ENCODE measurements at regions not wholly inside any gene's neighbourhood (a gene's known extent, or its start where the extent isn't known, plus 50 kb on each side); places are given as distances from the start of the nearest gene placed in this dataset.
"Not testable (repeated sequence)": the region's sequence is repeated elsewhere in the genome, so short reads cannot be mapped to it uniquely, and the experiment has no call there.

DNA sequence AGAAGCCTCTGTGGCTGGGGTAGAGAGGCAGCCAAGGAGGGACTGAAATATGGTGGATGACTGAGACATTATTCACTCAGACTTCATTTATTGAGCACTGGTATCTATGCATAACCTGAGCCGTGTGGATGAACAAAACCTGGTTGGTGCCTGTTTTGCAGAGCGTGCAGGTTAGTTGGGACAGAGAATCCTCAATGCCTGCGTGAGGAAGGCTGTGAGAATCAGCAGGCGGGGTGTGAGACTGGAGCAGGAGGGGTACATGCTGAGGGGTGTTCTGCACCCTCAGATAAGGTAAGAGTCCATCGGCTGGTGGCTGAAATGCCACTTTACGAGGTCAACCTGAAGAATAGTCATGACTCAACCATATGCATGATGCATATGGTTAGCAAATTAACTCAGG is 271.6 kb downstream of the MED10 start:
- no peak for DNase-seq

DNA sequence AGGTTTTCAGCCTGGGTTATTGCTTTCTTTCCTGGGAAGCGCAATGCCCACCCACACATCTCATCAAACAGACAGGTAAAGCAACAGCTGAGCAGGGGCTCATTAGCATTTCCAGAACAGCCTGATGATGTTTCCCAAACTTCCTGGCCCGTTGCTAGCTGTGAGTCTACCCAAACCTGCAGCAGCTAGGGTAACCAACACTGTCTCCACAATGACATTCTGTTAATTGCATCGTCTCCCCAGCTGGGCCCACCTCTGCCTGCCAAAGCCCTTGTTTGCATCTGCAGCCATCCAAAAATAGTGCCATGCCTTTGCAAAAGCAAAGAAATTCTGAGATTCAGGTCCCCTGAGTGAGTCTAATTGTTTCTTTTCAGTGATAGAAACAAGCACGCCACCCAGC is 273.0 kb downstream of the MED10 start:
- no peak for DNase-seq

DNA sequence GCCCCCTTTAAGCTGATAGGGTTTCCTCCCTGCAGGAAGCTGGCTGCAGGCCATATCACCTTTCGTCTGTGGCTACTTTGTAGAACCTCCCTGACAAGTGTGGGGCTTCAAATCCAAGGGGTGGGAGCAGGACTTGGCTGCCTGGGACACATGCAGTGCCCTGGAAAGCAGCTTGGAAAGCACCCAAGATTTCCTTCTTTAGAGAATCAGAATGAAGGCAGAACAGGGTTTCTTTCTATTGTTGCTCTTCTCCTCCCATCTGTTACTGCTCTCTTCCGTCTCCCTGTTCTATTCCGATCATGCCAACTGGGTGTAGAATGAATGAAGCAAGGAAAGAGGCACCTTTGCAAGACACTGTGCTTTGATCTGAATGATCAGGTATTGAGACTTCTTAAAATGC is 282.2 kb downstream of the MED10 start:
- DNase-seq = no peak

DNA sequence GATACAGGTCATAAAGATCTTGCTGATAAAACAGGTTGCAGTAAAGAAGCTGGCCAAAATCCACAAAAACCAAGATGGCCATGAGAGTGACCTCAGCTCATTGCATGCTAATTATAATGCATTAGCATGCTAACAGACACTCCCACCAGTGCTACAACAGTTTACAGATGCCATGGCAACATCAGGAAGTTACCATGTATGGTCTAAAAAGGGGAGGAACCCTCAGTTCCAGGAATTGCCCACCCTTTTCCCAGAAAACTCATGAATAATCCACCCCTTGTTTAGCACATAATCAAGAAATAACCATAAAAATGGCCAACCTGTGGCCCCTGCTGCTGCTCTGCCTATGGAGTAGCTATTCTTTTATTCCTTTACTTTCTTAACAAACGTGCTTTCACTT is 284.2 kb downstream of the MED10 start:
- not testable (repeated sequence) for DNase-seq

DNA sequence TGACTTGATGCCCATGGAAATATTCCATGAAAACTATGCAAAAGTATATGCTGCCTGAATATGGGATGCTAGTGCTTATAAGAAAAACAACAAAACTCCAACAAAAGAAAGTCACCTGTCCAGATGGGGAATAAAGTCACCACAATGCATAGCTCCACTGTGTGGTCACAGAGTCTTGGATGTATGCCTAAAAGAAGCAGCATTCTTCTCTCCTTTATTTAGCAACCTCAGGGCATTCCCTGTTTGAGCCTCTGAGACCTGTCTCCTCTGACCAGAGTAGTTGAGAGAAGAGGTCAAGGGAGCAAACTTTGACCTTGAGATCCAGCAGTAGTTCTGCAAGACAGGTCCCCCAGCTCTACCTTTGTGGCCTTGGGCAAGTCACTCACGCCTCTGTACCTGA is 287.5 kb downstream of the MED10 start:
- DNase-seq = no peak

DNA sequence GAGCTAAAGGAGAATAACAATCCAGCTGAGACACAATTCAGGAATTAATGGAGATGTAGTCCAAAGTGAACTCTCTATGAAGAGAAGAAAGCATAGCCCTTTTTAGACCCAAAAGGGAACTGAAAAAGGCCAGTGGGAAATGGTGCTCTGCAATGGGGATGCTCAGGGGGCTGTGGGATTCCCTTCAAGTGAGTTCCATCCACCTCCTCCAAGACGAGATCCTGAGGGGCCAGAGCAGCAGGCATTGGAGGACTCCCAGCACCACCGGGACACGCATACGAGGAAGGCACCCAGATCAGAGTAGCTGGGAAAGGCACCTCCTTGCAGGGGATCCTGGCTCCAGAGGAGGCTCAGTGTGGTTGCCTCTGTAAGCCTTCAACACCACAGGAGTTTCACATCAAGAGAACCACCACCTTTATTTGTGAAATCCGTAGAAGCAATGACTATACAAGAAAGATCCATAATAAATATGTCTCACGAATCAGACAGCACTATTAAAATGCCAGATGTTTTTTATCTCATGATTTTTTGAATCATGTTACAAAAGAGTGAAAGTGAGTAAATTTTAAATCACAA is 288.2 kb downstream of the MED10 start:
- DNase-seq = no peak

DNA sequence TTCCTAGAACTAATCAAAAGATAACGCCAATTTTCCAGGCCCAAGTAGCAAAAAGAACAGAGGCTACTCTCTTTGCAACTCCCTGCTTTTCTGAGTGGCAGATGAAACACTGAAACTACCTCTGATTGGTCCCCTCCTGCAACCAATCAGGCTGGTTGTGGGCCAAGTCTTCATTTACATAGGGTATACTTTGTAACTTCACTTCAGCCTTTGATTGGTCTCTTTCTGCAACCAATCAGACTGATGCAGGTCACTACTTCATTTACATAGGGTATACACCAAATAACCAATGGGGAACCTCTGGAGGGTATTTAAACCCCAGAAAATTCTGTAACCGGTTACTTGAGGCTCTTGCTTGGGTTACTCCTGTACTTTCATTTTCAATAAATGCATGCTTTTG is 289.6 kb downstream of the MED10 start:
- DNase-seq = no peak

DNA sequence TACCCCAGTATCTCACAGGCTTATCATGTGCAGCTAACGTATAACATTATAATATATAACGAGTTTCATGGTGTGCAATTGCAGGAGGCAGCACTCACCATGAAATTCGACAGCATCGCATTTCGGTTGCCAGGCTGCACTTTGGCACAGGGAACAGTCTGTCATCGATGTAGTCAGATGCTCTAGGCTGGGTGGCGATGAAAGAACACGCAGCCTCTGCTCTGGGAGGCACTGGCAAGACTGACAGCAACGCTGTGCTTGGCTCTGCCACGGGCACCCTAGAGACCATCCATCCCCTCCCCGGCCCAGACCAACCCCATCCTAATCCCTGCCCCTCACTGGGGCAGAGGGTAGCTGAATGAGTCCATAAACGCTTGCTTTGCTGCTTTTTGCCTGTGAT is 290.8 kb downstream of the MED10 start:
- DNase-seq = no peak

DNA sequence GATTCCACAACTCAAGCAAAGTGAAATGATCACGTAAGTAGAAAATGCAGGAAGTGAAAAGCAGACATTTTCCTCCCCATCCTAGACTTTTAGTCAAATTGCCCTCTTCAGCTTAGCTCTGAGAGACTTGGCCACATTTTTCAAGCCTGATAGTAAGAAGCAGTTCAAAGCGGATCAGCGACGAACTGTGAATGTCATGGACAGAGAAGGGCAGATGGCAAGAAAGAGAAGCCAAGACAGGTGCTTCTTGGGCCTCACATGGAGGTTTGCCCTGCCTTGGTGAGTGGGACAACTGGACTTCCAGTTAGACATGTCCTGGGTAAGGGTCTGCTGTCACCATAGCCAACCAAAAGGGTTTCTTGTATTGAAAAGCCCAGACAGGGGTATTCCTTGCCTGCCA is 291.5 kb downstream of the MED10 start:
- DNase-seq = no peak

DNA sequence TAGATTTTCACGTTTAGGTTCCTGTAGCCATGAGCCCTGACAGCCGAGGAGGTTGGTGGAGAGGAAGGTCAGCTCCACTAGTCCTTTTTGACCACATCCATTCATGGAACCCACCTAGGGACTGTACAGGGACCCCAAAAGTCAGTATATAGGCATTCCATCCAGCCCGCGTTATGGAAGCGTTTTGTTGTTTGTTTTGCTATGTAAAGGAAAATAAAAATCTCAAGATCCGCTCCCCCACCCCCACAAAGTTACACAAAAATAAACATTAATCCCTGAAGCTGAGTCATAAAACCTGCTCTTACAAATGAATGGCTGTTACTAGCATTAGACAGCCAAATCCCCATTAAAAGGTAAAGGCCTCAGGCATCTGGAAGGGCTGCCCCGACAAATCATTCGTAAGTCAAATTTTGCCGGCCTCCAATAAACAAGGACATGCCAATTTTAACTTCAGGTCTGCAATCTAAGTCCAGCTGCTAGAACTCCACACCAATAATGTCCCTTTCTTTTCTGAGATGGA is 292.9 kb downstream of the MED10 start:
- DNase-seq = no peak

DNA sequence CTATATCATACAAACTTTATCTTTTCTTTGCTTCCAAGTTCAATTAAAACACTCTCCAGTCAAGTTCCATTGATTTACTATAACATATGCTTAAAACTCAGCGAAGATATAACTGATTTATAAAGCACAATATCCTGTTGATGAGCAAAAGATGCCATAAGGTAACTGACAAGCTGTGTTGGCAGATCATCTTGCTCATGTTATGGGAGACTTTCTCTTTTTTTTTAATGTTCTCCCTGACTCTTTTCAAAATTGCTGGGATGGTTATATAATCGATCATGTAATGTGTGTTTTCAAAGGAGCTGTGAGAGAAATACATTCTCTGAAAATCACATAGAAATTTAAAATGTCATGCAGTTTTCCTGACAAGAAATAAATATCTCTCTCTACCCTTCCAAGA is 293.5 kb downstream of the MED10 start:
- DNase-seq = no peak

DNA sequence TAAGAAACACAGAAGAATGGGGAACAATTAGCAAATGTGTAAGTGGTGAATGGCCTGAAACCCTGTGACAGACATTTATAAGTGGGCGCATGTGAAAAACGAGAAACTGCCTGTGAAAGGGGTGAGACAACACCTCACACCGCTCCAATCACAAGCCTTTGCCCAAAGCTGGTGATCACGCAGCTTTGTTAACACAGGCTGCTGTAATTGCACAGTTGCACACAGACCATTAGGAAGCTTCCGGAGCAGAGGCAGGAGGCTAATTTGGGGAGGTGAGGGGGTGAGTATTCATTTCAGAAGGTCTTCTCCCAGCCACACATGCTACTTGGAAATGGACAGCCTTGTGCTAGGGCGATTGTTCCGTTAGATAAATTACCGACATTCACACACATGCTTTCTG is 294.0 kb downstream of the MED10 start:
- DNase-seq = no peak

DNA sequence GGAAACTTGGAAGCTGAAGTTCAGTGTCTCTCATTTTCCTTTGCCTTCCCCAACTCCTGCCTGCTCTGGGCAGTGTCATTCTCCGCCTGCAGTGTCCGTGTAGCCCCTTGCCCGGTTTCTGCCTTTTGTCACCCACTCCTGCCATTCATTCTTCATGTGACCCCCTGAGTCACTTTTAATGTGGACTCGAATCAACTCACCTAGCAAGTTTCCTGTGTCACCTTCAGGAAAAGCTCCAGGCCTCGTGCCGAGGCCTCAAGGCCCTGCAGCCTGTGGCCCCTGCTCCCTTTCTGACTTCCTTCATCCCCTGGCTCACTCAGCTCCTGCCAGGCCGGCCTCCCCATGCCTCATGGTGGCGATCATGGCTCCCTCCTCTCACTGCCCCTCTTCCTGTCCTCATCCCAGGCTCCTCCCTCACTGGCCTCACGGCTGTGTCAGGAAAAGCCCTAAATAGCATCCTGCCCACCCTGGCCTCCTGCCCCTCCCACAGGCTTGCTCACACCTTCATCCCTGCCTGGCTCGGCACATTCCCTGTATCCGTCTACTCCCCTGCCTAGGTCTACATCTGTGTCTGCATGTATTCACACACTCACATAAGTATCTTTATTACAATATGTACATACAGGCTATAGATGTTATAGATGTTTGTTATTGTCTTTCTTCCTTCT is 294.9 kb downstream of the MED10 start:
- no peak for DNase-seq

DNA sequence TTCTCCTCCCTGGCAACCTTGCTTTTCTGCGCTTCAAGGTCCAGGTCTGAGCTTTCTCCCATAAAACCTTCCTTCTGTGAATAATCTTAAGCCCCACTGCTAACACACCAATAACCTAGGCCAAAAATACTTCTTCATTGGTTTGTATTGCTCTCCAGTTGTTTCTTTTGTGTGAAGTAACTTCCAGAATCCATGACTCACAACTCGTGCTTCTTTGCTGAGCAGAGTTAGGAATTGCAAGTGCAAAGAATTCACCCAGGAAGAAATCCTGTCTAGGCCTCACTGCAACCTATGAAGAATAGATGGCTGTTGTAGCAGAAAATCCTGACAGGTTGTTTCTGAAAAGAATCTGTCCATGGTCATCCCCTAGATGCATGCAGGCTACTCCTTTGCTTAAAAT is 295.7 kb downstream of the MED10 start:
- no peak for DNase-seq

DNA sequence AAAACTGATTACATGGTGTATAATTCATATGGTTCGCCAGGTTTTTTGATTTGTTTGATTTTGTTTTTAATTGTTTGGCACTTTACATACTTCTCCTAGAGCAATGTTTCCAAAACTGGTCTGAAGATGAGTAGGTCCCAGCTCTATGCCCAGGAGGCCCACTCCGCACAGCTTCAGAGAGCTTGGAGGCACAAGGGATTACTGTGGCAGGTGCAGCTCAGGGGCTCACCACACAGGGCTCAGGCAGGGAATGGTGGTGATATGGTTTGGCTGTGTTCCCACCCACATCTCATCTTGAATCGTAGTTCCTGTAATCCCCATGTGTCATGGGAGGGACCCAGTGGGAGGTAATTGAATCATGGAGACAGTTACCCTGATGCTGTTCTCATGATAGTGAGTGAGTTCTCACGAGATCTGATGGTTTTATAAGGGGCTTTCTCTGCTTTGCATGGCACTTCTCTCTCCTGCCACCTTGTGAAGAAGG is 296.6 kb downstream of the MED10 start:
- DNase-seq = no peak

DNA sequence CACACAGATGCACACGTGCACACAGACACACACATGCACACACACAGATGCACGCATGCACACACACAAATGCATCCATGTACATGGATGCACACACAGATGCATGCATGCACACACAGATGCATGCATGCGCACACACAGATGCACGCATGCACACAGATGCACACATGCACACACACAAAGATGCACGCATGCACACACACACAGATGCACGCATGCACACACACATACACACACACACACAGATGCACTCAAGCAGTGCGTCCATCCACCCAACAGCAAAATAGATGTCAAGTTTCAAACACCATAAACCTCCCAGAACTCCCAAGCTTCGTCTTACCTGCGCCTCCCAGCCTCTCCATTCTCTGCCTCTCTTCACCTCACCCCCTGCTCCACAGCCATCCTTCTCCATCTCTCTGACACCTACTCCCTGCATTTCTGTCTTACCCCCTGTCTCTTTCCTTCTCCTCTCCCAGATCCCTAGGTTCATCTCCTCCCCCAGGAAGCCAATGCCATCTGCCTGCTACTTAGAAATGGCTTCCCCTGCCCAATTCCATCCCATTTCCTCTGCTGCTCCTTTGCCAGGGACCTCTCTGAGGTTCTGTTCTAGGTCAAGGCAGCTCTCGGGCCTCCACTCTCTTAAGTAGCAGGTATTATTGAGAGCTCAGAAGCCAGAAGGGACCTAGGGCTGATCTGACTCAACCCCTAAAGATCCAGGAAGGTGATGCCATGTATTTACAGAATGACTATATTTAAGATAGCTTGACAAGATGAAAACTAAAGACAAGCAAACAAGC is 297.2 kb downstream of the MED10 start:
- DNase-seq = no peak

DNA sequence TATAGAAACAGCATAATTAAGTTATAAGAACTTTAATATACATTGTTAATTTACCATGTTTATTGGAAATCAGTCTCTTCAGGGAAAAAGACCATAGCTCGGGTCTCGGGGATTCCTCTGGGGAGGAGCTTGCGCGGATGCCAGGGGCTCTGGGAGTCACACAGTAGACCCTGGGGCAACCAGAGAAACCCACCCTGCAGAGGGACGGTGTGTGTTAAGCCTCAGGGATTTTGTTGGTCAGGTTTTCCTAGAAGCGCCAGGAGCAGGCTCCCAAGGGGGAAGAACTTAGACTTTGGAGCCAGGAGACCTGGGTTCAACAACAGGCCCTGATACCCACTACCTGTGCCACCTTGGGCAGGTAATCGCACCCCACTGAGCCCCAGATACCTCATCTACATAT is 297.9 kb downstream of the MED10 start:
- DNase-seq = no peak

DNA sequence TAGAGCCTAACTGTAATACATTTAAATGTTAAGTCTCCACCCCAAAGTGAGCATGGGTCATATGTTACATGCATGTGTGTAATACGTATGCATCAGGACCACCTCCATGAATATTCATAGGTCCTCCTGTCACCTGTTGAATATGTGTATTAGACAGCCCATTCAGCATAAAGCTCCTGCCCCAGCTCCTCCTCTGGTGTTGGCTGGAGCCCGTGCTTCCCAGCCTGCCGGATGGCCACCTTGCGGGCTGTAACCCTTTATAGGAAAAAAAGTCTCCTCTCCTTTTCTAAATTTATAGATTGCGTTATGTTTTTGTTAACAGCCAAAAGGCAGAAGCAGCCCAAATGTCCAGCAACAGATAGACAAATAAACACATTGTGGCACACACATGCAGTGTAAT is 299.5 kb downstream of the MED10 start:
- DNase-seq = no peak

DNA sequence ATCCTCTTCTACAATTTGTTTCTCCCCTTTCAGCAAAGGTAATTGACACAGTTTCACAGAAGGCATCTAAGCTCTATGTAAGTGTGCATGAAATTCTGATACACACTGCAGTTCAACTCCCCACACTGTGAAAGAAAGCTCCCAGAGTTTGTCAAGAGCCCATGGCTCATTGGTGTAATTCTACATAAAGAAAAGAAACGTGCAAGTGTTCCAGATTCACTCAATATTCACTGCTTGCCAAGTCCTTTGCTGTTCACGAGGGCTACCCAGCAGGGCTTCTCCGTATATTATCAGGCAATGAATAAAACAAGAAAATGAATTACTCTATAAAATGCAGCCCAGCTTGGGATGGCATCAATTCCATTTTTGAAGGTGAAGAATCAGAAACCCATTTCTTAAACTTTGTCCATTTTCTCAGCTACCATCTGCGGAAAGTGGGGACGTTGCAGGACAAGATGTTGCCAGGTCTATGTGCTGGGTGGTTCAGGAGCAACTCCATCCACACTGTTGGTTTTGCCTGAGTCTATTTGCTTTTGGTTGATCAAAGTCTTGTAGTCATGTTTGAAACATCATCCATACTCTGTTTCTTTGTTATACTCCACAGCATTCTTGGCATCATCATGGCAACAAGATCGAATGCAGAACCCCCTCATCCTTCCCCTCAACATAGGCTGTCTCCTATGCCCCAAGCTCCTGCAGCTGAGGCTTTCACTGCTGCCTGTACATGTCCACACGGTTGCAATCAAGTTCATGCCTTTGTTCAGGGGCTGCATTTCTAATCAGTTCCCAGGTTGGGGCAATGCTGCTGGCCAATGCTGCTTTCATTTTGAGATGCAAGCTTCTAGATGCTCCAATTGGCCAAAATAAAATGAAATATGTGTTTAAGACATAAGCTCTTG is 301.8 kb downstream of the MED10 start:
- DNase-seq = no peak

DNA sequence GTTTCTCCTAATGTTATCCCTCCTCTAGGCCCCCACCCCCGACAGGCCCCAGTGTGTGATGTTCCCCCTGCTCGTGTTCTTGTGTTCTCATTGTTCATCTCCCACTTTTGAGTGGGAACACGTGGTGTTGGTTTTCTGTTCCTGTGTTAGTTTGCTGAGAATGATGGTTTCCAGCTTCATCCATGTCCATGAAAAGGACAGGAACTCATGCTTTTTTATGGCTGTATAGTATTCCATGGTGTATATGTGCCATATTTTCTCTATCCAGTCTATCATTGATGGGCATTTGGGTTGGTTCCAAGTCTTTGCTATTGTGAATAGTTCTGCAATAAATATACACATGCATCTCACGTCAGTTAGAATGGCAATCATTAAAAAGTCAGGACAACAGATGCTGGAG is 305.9 kb downstream of the MED10 start:
- DNase-seq = not testable (repeated sequence)

DNA sequence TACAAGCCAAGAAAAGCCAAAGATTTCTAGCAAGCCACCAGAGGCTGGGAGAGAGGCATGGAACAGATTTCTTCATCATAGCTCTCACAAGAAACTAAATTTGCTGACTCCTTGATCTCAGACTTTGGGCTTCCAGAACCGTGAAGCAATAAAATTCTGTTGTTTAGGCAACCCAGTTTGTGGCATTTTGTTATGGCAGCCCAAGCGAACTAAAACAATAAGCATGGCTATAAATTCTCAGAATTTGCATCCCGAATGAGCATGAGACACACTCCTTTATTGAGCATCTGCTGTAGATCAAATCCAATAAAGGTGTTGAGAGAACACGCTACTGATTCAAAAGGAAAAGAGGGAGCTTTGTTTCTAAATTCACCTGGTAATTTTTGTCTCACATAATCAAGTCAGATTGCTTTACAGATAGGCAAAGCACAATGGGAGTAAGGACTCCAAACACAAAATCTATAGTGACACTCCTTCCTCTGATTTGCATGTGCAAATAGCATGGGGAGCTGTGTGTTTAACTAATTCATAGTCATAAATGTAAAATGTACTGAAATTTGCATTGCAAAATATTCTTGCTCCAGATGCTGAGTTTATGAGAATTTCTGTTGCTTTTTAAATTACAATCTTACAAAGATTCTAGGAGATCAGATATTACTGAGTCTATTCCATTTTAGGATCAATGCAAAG is 308.7 kb downstream of the MED10 start:
- DNase-seq = no peak

DNA sequence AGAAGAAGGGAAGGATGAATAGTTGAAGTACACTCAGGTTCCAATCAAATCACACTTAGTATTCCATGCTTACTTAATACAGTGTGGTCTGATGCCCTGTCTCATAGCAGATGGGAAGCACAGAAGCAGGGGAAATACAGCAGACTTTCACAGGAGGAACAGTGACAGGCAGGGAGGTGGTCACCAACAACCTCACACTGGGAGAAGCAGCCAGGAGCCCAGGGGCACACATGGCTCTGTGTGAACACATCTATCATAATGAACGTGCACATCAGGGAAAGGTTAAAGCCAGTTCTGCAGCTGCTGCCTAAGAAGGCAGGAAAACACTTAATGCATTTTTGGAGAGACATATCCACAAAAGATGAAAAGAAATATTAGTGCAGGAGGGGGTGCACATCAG is 312.3 kb downstream of the MED10 start:
- DNase-seq = no peak
